AG20443 (cell line): ENCODE measurements at regions not wholly inside any gene's neighbourhood (a gene's known extent, or its start where the extent isn't known, plus 50 kb on each side); places are given as distances from the start of the nearest gene placed in this dataset.
"Not testable (repeated sequence)": the region's sequence is repeated elsewhere in the genome, so short reads cannot be mapped to it uniquely, and the experiment has no call there.

Source experiments
- DNase-seq: peaks from one replicate; pipeline ENCODE4 v3.0.0; 2012; ENCODE audit warnings: low spot score, mixed read lengths

GRCh38 chr6:112401083-112401482 is 54.0 kb downstream of the RFPL4B start:
- DNase-seq: no peak

- no peak for DNase-seq
These were observed 60.0 kb downstream of the RFPL4B start for GRCh38 chr6:112407101-112407590.

- DNase-seq: no peak
These were observed 61.4 kb downstream of the RFPL4B start for GRCh38 chr6:112408522-112408921.

- peak; percentile 56 for DNase-seq
These were observed 62.2 kb downstream of the RFPL4B start for GRCh38 chr6:112409311-112409710.

- peak; percentile 14 for DNase-seq
These were observed 66.7 kb downstream of the RFPL4B start for GRCh38 chr6:112413780-112414179.

GRCh38 chr6:112415366-112415765 is 68.2 kb downstream of the RFPL4B start:
- DNase-seq: no peak

GRCh38 chr6:112416866-112417265 is 69.7 kb downstream of the RFPL4B start:
- peak; percentile 82 for DNase-seq

- not testable (repeated sequence) for DNase-seq
These were observed 79.9 kb downstream of the RFPL4B start for GRCh38 chr6:112427011-112427410.

- no peak for DNase-seq
These were observed 80.4 kb downstream of the RFPL4B start for GRCh38 chr6:112427499-112427898.

- DNase-seq: no peak
These were observed 81.3 kb downstream of the RFPL4B start for GRCh38 chr6:112428477-112428876.

- no peak for DNase-seq
These were observed 82.1 kb downstream of the RFPL4B start for GRCh38 chr6:112429226-112429625.

- DNase-seq: no peak
These were observed 84.7 kb downstream of the RFPL4B start for GRCh38 chr6:112431803-112432202.

- peak; percentile 14 for DNase-seq
These were observed 85.7 kb downstream of the RFPL4B start for GRCh38 chr6:112432853-112433252.

- DNase-seq: no peak
These were observed 86.3 kb downstream of the RFPL4B start for GRCh38 chr6:112433457-112433856.

- DNase-seq: no peak
These were observed 87.8 kb downstream of the RFPL4B start for GRCh38 chr6:112434896-112435435.

GRCh38 chr6:112437058-112437457 is 89.9 kb downstream of the RFPL4B start:
- no peak for DNase-seq

GRCh38 chr6:112439010-112439409 is 91.9 kb downstream of the RFPL4B start:
- no peak for DNase-seq

- DNase-seq: no peak
These were observed 92.3 kb downstream of the RFPL4B start for GRCh38 chr6:112439432-112439831.

- no peak for DNase-seq
These were observed 94.5 kb downstream of the RFPL4B start for GRCh38 chr6:112441607-112442006.

GRCh38 chr6:112443179-112444065 is 96.3 kb downstream of the RFPL4B start:
- DNase-seq: peak; percentile 83

- DNase-seq: not testable (repeated sequence)
These were observed 101.7 kb downstream of the RFPL4B start for GRCh38 chr6:112448786-112449185.

- DNase-seq: no peak
These were observed 103.5 kb downstream of the RFPL4B start for GRCh38 chr6:112450663-112451062.

GRCh38 chr6:112457886-112458285 is 110.8 kb downstream of the RFPL4B start:
- no peak for DNase-seq
